ENCODE measurements at regions not wholly inside any gene's neighbourhood (a gene's known extent, or its start where the extent isn't known, plus 50 kb on each side); places are given as distances from the start of the nearest gene placed in this dataset.

DNA sequence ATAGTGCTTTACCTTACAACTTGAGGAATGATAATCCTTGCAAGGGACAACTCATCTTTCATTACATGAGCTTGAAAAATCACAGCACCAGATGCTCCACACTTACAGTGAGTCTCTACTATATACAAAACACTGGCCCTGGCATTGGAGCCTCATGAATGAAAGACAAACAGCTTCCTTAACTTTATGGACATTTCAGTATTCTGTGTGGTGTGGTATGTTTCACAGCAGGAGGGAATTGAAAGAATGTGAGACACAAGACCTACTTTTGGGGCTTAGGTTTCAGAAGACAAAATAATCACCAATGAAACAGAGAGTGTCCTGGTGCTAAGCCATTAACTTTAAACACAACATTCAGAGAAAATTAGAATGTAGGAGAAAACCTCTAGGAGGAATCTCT lies 1249.6 kb downstream of the XPNPEP1 start:
- TF ChIP-seq POLR2A (IDR thresholded peaks at IDR 0.05; ENCODE audit: low read depth, low read length) (no peak), MXI1 (IDR thresholded peaks at IDR 0.05; ENCODE audit: borderline replicate concordance, low read depth, low read length) (no peak)
- TF ChIP-seq, protein P1, sequence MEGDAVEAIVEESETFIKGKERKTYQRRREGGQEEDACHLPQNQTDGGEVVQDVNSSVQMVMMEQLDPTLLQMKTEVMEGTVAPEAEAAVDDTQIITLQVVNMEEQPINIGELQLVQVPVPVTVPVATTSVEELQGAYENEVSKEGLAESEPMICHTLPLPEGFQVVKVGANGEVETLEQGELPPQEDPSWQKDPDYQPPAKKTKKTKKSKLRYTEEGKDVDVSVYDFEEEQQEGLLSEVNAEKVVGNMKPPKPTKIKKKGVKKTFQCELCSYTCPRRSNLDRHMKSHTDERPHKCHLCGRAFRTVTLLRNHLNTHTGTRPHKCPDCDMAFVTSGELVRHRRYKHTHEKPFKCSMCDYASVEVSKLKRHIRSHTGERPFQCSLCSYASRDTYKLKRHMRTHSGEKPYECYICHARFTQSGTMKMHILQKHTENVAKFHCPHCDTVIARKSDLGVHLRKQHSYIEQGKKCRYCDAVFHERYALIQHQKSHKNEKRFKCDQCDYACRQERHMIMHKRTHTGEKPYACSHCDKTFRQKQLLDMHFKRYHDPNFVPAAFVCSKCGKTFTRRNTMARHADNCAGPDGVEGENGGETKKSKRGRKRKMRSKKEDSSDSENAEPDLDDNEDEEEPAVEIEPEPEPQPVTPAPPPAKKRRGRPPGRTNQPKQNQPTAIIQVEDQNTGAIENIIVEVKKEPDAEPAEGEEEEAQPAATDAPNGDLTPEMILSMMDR (conservative IDR thresholded peaks at IDR 0.05; ENCODE audit: low read depth, low read length) = no peak
- TF ChIP-seq, protein P2, sequence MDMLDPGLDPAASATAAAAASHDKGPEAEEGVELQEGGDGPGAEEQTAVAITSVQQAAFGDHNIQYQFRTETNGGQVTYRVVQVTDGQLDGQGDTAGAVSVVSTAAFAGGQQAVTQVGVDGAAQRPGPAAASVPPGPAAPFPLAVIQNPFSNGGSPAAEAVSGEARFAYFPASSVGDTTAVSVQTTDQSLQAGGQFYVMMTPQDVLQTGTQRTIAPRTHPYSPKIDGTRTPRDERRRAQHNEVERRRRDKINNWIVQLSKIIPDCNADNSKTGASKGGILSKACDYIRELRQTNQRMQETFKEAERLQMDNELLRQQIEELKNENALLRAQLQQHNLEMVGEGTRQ (IDR thresholded peaks at IDR 0.05; ENCODE audit: low read depth, low read length) = no peak

All from IMR-90 (cell line).